Muscle of back (tissue), 3 donors: ENCODE measurements at regions not wholly inside any gene's neighbourhood (a gene's known extent, or its start where the extent isn't known, plus 50 kb on each side); places are given as distances from the start of the nearest gene placed in this dataset.
"Not testable (repeated sequence)": the region's sequence is repeated elsewhere in the genome, so short reads cannot be mapped to it uniquely, and the experiment has no call there.

ENCODE experiments used
- DNase-seq, 3 donors: peaks; one replicate each; pipeline versions ENCODE4 v3.0.0 to v3.0.0-alpha.2; 2013

- no peak for DNase-seq
These were observed 75.4 kb upstream of the VPREB1 start for GRCh38 chr22:22168941-22169867.

GRCh38 chr22:22168190-22168940 is 76.2 kb upstream of the VPREB1 start:
- peak in 2 of 3 donors; percentile 10 for DNase-seq

GRCh38 chr22:22167791-22168189 is 76.8 kb upstream of the VPREB1 start:
- no peak for DNase-seq

- no peak for DNase-seq
These were observed 77.5 kb upstream of the VPREB1 start for GRCh38 chr22:22166941-22167713.

- no peak for DNase-seq
These were observed 78.5 kb upstream of the VPREB1 start for GRCh38 chr22:22165936-22166710.

- no peak for DNase-seq
These were observed 79.9 kb upstream of the VPREB1 start for GRCh38 chr22:22164541-22165272.

GRCh38 chr22:22161924-22162851 is 82.4 kb upstream of the VPREB1 start:
- no peak for DNase-seq

- not testable (repeated sequence) for DNase-seq
These were observed 83.8 kb upstream of the VPREB1 start for GRCh38 chr22:22160768-22161167.

- DNase-seq = no peak
These were observed 85.2 kb upstream of the VPREB1 start for GRCh38 chr22:22159384-22159783.

- no peak for DNase-seq
These were observed 85.6 kb upstream of the VPREB1 start for GRCh38 chr22:22158965-22159364.

GRCh38 chr22:22158207-22158816 is 86.3 kb upstream of the VPREB1 start:
- no peak for DNase-seq

GRCh38 chr22:22157348-22157725 is 87.2 kb upstream of the VPREB1 start:
- no peak for DNase-seq

- DNase-seq = peak; percentile 41 to 64 (median 47)
These were observed 87.8 kb upstream of the VPREB1 start for GRCh38 chr22:22156716-22157347.

GRCh38 chr22:22156348-22156715 is 88.3 kb upstream of the VPREB1 start:
- no peak for DNase-seq

- DNase-seq = no peak
These were observed 89.0 kb upstream of the VPREB1 start for GRCh38 chr22:22155607-22156006.

GRCh38 chr22:22155146-22155545 is 89.4 kb upstream of the VPREB1 start:
- peak in 2 of 3 donors; percentile 19 to 29 for DNase-seq

GRCh38 chr22:22154040-22154439 is 90.5 kb upstream of the VPREB1 start:
- no peak for DNase-seq

GRCh38 chr22:22151308-22151707 is 93.3 kb upstream of the VPREB1 start:
- DNase-seq = no peak

- no peak for DNase-seq
These were observed 94.1 kb upstream of the VPREB1 start for GRCh38 chr22:22150457-22150856.
